OCI-LY7 (cell line): ENCODE measurements at regions not wholly inside any gene's neighbourhood (a gene's known extent, or its start where the extent isn't known, plus 50 kb on each side); places are given as distances from the start of the nearest gene placed in this dataset.

Experiments used
- BruUV-seq: library from RNA; stranded (reverse); fragments of 400-500 nt; replicated peaks from 2 replicates; lab custom pipeline; 2021; lab: Mats Ljungman, UMichigan
- CTCF ChIA-PET: fragments of 300-600 bp; sonication (Branson Sonifier 250); formaldehyde crosslinking; loops from one replicate; lab custom pipeline; 2022; ENCODE audit warnings: antibody characterized with exemption; ENCODE audit not compliant: unreplicated experiment; lab: Charles Lee
- POLR2A ChIA-PET: fragments of 300-600 bp; sonication (Branson Sonifier 250); formaldehyde crosslinking; loops from one replicate; lab custom pipeline; 2022; ENCODE audit warnings: antibody characterized with exemption; lab: Charles Lee
- DNase-seq: peaks from one replicate; pipeline ENCODE4 v3.0.0-alpha.2; 2015; ENCODE audit warnings: low spot score
- H2AFZ ChIP-seq: fragments of 200-600 bp; sonication (generic), shearing (Covaris generic); 2 replicates; pipeline ENCODE4 v1.6.1; 2014; ENCODE audit warnings: mild to moderate bottlenecking, antibody characterized with exemption, low read length, moderate library complexity
- H3K27ac ChIP-seq: fragments of 200-600 bp; sonication (generic); 2 replicates; pipeline ENCODE4 v1.5.1; 2014; ENCODE audit warnings: mixed run types, low read depth, mild to moderate bottlenecking, moderate library complexity, low read length, inconsistent platforms; ENCODE audit not compliant: poor library complexity, severe bottlenecking
- H3K36me3 ChIP-seq: fragments of 200-600 bp; sonication (generic); 2 replicates; pipeline ENCODE4 v1.6.1; 2014; ENCODE audit warnings: mild to moderate bottlenecking, antibody characterized with exemption, low read length, moderate library complexity, mixed read lengths; ENCODE audit not compliant: insufficient read depth
- H3K4me1 ChIP-seq: fragments of 200-600 bp; sonication (generic); 2 replicates; pipeline ENCODE4 v1.5.1; 2014; ENCODE audit warnings: mild to moderate bottlenecking, low read length; ENCODE audit not compliant: insufficient read depth, poor library complexity, severe bottlenecking
- H3K4me2 ChIP-seq: fragments of 200-600 bp; sonication (generic); 2 replicates; pipeline ENCODE4 v1.6.1; 2014; ENCODE audit warnings: mild to moderate bottlenecking, low read length
- H3K4me3 ChIP-seq: fragments of 200-600 bp; sonication (generic); 2 replicates; pipeline ENCODE4 v1.5.1; 2014; ENCODE audit warnings: mild to moderate bottlenecking, low read depth, low read length; ENCODE audit not compliant: poor library complexity, severe bottlenecking
- H3K79me2 ChIP-seq: fragments of 200-600 bp; sonication (generic); 2 replicates; pipeline ENCODE4 v1.6.1; 2016; ENCODE audit warnings: low read depth, mild to moderate bottlenecking, low read length, moderate library complexity, mixed read lengths; ENCODE audit not compliant: insufficient read depth
- H3K9me2 ChIP-seq: fragments of 200-600 bp; sonication (generic); 2 replicates; pipeline ENCODE4 v1.6.1; 2016; ENCODE audit warnings: mild to moderate bottlenecking, low read length, mixed read lengths; ENCODE audit not compliant: insufficient read depth
- H3K9me3 ChIP-seq: fragments of 200-600 bp; sonication (generic); 2 replicates; pipeline ENCODE4 v1.6.1; 2014; ENCODE audit warnings: mild to moderate bottlenecking, mixed run types, low read length, mixed read lengths
- H4K20me1 ChIP-seq: fragments of 200-600 bp; sonication (generic); 2 replicates; pipeline ENCODE4 v1.6.1; 2014; ENCODE audit warnings: mild to moderate bottlenecking, antibody characterized with exemption, low read length, moderate library complexity, mixed read lengths; ENCODE audit not compliant: insufficient read depth
- CTCF ChIP-seq: fragments of 200-600 bp; sonication (generic); conservative IDR thresholded peaks from 2 replicates; pipeline ENCODE4 v1.5.1; 2014; ENCODE audit warnings: mild to moderate bottlenecking, antibody characterized with exemption, low read length, moderate library complexity, mixed read lengths
- EZH2phosphoT487 ChIP-seq: fragments of 200-600 bp; sonication (generic); IDR thresholded peaks from 2 replicates; pipeline ENCODE4 v1.6.1; 2018; ENCODE audit warnings: low read depth, borderline replicate concordance, mild to moderate bottlenecking, mixed run types, antibody characterized with exemption, low read length, moderate library complexity, mixed read lengths
- intact Hi-C: fragments of 100-400 bp; cut with micrococcal nuclease; formaldehyde crosslinking; loops from one replicate; pipeline ENCODE4 v1.10.0; 2022; ENCODE audit not compliant: unreplicated experiment

DNA sequence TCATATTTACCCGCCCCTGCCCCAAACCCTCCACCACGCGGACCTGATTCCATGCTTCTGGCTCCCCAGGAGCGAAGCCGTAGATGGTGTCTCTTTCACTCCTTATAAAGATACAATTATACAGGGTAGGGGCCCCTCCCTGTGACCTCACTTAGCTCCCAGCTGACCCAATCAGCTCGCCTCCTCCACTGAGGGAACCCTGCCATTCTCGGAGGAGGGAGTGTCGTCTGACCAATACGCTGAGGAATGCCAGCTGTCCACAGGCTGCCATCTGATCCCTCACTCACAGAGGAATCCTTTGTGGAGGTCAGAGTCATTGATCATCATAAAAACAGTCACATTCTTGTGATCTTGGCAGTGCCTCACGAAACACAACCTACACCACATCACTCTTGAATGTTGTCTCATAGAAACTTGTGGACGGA, 67.5 kb upstream of the INSIG1 start:
- H3K9me2 ChIP-seq, result no peaks in the 10 kb centered on the region
- ChIA-PET POLR2A (no interaction called here), CTCF (no interaction called here)
- H3K27ac ChIP-seq, result no peak overlapping the region
- H4K20me1 ChIP-seq, result no peaks in the 10 kb centered on the region
- no TSS peak for BruUV-seq
- TF ChIP-seq CTCF (no peak), EZH2phosphoT487 (no peak)
- DNase-seq, result no peak
- no peaks in the 10 kb centered on the region for H3K9me3 ChIP-seq
- H3K36me3 ChIP-seq, result no peaks in the 10 kb centered on the region
- no peak overlapping the region for H3K4me3 ChIP-seq
- no peak overlapping the region for H3K4me2 ChIP-seq
- no peak overlapping the region for H2AFZ ChIP-seq
- H3K4me1 ChIP-seq, result no peaks in the 10 kb centered on the region
- intact Hi-C loops, result no loop called here
- H3K79me2 ChIP-seq, result no peaks in the 10 kb centered on the region

- Histone ChIP-seq H3K4me2 (no peak overlapping the region), H2AFZ (no peak overlapping the region), H3K27ac (no peak overlapping the region), H3K9me3 (no peaks in the 10 kb centered on the region), H3K79me2 (no peaks in the 10 kb centered on the region), H4K20me1 (no peaks in the 10 kb centered on the region), H3K36me3 (no peaks in the 10 kb centered on the region), H3K4me3 (no peak overlapping the region), H3K9me2 (no peaks in the 10 kb centered on the region), H3K4me1 (no peaks in the 10 kb centered on the region)
- no peak for TF ChIP-seq EZH2phosphoT487
- TF ChIP-seq CTCF, result no peak
- ChIA-PET POLR2A (no interaction called here), CTCF (no interaction called here)
- no peak for DNase-seq
- intact Hi-C loops, result no loop called here
- BruUV-seq, result no TSS peak
Measured at GRCh38 chr7:155231241-155231800, 66.4 kb upstream of the INSIG1 start.

GRCh38 chr7:155231941-155232340, 65.7 kb upstream of the INSIG1 start:
- Histone ChIP-seq H3K36me3 (no peaks in the 10 kb centered on the region), H3K79me2 (no peaks in the 10 kb centered on the region), H3K4me1 (no peaks in the 10 kb centered on the region), H3K4me2 (no peak overlapping the region), H3K4me3 (no peak overlapping the region), H3K9me2 (no peaks in the 10 kb centered on the region), H4K20me1 (no peaks in the 10 kb centered on the region), H2AFZ (no peak overlapping the region), H3K9me3 (no peaks in the 10 kb centered on the region), H3K27ac (no peak overlapping the region)
- BruUV-seq, result no TSS peak
- CTCF ChIA-PET, result no interaction called here
- no peak for DNase-seq
- no peak for TF ChIP-seq CTCF
- no peak for TF ChIP-seq EZH2phosphoT487
- intact Hi-C loops, result no loop called here
- POLR2A ChIA-PET, result no interaction called here
